ENCODE measurements at regions not wholly inside any gene's neighbourhood (a gene's known extent, or its start where the extent isn't known, plus 50 kb on each side); places are given as distances from the start of the nearest gene placed in this dataset.

DNA sequence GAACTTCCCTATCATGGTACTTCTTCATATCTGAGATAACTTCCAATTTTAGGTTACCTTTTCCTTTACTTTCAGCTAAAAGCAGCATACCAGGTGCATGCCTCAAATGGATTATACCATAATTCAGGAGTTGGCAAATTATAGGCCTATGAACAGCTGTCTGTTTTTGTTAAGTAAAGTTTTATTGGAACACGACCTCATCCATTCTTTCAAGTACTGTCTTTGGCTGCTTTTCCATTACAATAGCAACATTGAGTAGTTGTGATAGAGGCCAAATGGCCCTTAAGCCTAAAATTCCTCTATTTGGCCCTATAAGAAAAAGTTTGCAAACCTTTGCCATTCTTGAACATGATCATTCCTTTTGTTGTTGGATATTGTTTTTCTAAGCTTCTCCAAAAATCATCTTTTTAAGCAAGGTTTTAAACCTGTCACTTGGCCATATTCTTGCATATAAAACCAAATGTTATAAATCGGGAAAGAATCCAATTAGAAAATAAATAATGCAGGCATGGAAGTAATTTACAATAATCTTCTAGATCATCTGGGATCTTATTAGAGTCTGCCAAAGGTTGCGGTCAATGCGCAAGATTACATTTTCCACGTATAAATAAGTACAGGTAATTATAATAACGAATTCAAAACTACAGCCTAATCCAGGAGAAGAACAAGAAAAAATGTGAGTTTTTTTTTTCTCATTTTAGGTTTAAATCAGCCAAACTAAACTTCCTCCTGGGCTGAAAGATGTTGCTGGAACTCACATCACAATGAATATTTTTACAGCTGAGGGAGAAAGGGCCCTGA, 226.5 kb upstream of the ANKRD55 start:
- Histone ChIP-seq H4K20me1 (ENCODE audit: insufficient read depth, poor library complexity, severe bottlenecking) (no peaks in the 10 kb centered on the region), H3K79me2 (no peaks in the 10 kb centered on the region), H3K27ac (peak overlapping the region; percentile 73), H3K4me1 (ENCODE audit: insufficient read depth) (peaks cover 18% of the 10 kb centered on the region), H3K9me2 (replicated peaks; ENCODE audit: insufficient read depth) (no peaks in the 10 kb centered on the region), H3K9me3 (ENCODE audit: low read depth) (no peaks in the 10 kb centered on the region), H3K27me3 (no peaks in the 10 kb centered on the region), H3K4me2 (no peak overlapping the region), H3K36me3 (replicated peaks; ENCODE audit: insufficient read depth, low read depth) (no peaks in the 10 kb centered on the region), H2AFZ (no peak overlapping the region), H3K4me3 (no peak overlapping the region)
- no peak for TF ChIP-seq EZH2 (IDR thresholded peaks at IDR 0.05; ENCODE audit: borderline replicate concordance)
- no peak for TF ChIP-seq EZH2phosphoT487 (IDR thresholded peaks at IDR 0.05; ENCODE audit: low read depth, severe bottlenecking, unreplicated experiment)
- 71% methylated on average over 6 of the region's 6 CpGs for WGBS (ENCODE audit: low lambda C conversion rate, missing lambda C conversion rate)
- DNase-seq (ENCODE audit: low spot score) = no peak

GRCh38 chr5:56457887-56458812, 225.0 kb upstream of the ANKRD55 start:
- H3K4me3 ChIP-seq = no peak overlapping the region
- H3K4me1 ChIP-seq (ENCODE audit: insufficient read depth) = peaks cover 18% of the 10 kb centered on the region
- H3K27me3 ChIP-seq = no peaks in the 10 kb centered on the region

GRCh38 chr5:56456002-56456401, 222.9 kb upstream of the ANKRD55 start:
- Histone ChIP-seq H2AFZ (no peak overlapping the region), H3K27ac (no peak overlapping the region), H4K20me1 (ENCODE audit: insufficient read depth, poor library complexity, severe bottlenecking) (no peaks in the 10 kb centered on the region), H3K4me2 (no peak overlapping the region), H3K4me3 (no peak overlapping the region), H3K9me2 (replicated peaks; ENCODE audit: insufficient read depth) (no peaks in the 10 kb centered on the region), H3K4me1 (ENCODE audit: insufficient read depth) (peaks cover 16% of the 10 kb centered on the region), H3K36me3 (replicated peaks; ENCODE audit: insufficient read depth, low read depth) (no peaks in the 10 kb centered on the region), H3K27me3 (no peaks in the 10 kb centered on the region), H3K9me3 (ENCODE audit: low read depth) (no peaks in the 10 kb centered on the region), H3K79me2 (no peaks in the 10 kb centered on the region)
- DNase-seq (ENCODE audit: low spot score) = no peak
- 91% methylated on average over 4 of the region's 4 CpGs for WGBS (ENCODE audit: low lambda C conversion rate, missing lambda C conversion rate)
- no peak for TF ChIP-seq EZH2 (IDR thresholded peaks at IDR 0.05; ENCODE audit: borderline replicate concordance)
- no peak for TF ChIP-seq EZH2phosphoT487 (IDR thresholded peaks at IDR 0.05; ENCODE audit: low read depth, severe bottlenecking, unreplicated experiment)
- TF ChIP-seq, protein P1, sequence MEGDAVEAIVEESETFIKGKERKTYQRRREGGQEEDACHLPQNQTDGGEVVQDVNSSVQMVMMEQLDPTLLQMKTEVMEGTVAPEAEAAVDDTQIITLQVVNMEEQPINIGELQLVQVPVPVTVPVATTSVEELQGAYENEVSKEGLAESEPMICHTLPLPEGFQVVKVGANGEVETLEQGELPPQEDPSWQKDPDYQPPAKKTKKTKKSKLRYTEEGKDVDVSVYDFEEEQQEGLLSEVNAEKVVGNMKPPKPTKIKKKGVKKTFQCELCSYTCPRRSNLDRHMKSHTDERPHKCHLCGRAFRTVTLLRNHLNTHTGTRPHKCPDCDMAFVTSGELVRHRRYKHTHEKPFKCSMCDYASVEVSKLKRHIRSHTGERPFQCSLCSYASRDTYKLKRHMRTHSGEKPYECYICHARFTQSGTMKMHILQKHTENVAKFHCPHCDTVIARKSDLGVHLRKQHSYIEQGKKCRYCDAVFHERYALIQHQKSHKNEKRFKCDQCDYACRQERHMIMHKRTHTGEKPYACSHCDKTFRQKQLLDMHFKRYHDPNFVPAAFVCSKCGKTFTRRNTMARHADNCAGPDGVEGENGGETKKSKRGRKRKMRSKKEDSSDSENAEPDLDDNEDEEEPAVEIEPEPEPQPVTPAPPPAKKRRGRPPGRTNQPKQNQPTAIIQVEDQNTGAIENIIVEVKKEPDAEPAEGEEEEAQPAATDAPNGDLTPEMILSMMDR (IDR thresholded peaks at IDR 0.05; ENCODE audit: poor library complexity) = no peak

More at GRCh38 chr5:56457887-56458812, 225.0 kb upstream of the ANKRD55 start:
- peak overlapping the region; percentile 74 for H3K27ac ChIP-seq
- 48% methylated on average over 8 of the region's 8 CpGs for WGBS (ENCODE audit: low lambda C conversion rate, missing lambda C conversion rate)
- H2AFZ ChIP-seq = no peak overlapping the region
- H3K36me3 ChIP-seq (replicated peaks; ENCODE audit: insufficient read depth, low read depth) = no peaks in the 10 kb centered on the region
- no peak for DNase-seq (ENCODE audit: low spot score)
- TF ChIP-seq, protein P1 (IDR thresholded peaks at IDR 0.05; ENCODE audit: poor library complexity) = no peak
- H3K9me2 ChIP-seq (replicated peaks; ENCODE audit: insufficient read depth) = no peaks in the 10 kb centered on the region
- peak overlapping the region; percentile 0 for H3K4me2 ChIP-seq
- H3K79me2 ChIP-seq = no peaks in the 10 kb centered on the region
- no peaks in the 10 kb centered on the region for H3K9me3 ChIP-seq (ENCODE audit: low read depth)
- H4K20me1 ChIP-seq (ENCODE audit: insufficient read depth, poor library complexity, severe bottlenecking) = no peaks in the 10 kb centered on the region

DNA sequence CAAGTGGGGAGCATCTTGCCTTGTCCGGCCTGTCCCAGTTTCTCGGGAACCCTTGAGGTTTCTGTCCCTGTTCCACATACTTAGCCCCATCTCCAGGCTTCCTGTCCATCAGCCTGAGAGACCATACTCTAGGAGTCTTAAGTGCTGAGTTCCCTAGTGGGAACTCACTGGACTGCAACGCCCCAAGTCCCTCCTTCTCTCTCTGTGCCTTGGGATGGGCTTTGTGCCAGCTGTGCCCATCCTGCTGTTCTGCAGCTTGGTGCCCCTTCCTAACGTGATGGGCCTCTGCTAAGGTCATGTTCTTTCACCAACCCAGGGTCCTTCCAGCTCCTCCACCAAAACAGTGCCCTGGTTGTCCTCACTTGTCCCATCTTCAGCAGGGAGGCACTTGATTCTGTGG, 222.3 kb upstream of the ANKRD55 start:
- peaks cover 11% of the 10 kb centered on the region for H3K4me1 ChIP-seq (ENCODE audit: insufficient read depth)
- H3K9me2 ChIP-seq (replicated peaks; ENCODE audit: insufficient read depth) = no peaks in the 10 kb centered on the region
- 96% methylated on average over 4 of the region's 4 CpGs for WGBS (ENCODE audit: low lambda C conversion rate, missing lambda C conversion rate)
- TF ChIP-seq EZH2 (IDR thresholded peaks at IDR 0.05; ENCODE audit: borderline replicate concordance) (no peak), EZH2phosphoT487 (IDR thresholded peaks at IDR 0.05; ENCODE audit: low read depth, severe bottlenecking, unreplicated experiment) (no peak)
- TF ChIP-seq, protein P1 (IDR thresholded peaks at IDR 0.05; ENCODE audit: poor library complexity) = no peak
- no peak for DNase-seq (ENCODE audit: low spot score)
- no peak overlapping the region for H2AFZ ChIP-seq
- H3K79me2 ChIP-seq = no peaks in the 10 kb centered on the region
- no peak overlapping the region for H3K4me3 ChIP-seq
- no peaks in the 10 kb centered on the region for H4K20me1 ChIP-seq (ENCODE audit: insufficient read depth, poor library complexity, severe bottlenecking)
- H3K27me3 ChIP-seq = no peaks in the 10 kb centered on the region
- no peak overlapping the region for H3K4me2 ChIP-seq
- no peaks in the 10 kb centered on the region for H3K9me3 ChIP-seq (ENCODE audit: low read depth)
- no peak overlapping the region for H3K27ac ChIP-seq
- no peaks in the 10 kb centered on the region for H3K36me3 ChIP-seq (replicated peaks; ENCODE audit: insufficient read depth, low read depth)
